ENCODE measurements at regions not wholly inside any gene's neighbourhood (a gene's known extent, or its start where the extent isn't known, plus 50 kb on each side); places are given as distances from the start of the nearest gene placed in this dataset.

- no peak for DNase-seq (ENCODE audit: low read depth in 2 of 2)
These were observed 454.6 kb downstream of the LMO4 start for GRCh38 chr1:87783315-87783714.

GRCh38 chr1:87785386-87785785 is 456.7 kb downstream of the LMO4 start:
- no peak for DNase-seq (ENCODE audit: low read depth in 2 of 2)

- DNase-seq (ENCODE audit: low read depth in 2 of 2): no peak
These were observed 457.5 kb downstream of the LMO4 start for GRCh38 chr1:87786229-87786628.

- no peak for DNase-seq (ENCODE audit: low read depth in 2 of 2)
These were observed 458.3 kb downstream of the LMO4 start for GRCh38 chr1:87786861-87787545.

- DNase-seq (ENCODE audit: low read depth in 2 of 2): no peak
These were observed 458.9 kb downstream of the LMO4 start for GRCh38 chr1:87787551-87787950.

GRCh38 chr1:87790756-87791155 is 462.1 kb downstream of the LMO4 start:
- DNase-seq (ENCODE audit: low read depth in 2 of 2): no peak

GRCh38 chr1:87791931-87792740 is 463.5 kb downstream of the LMO4 start:
- DNase-seq (ENCODE audit: low read depth in 2 of 2): no peak

GRCh38 chr1:87794788-87795614 is 466.3 kb downstream of the LMO4 start:
- no peak for DNase-seq (ENCODE audit: low read depth in 2 of 2)

- no peak for DNase-seq (ENCODE audit: low read depth in 2 of 2)
These were observed 467.1 kb downstream of the LMO4 start for GRCh38 chr1:87795615-87796337.

- DNase-seq (ENCODE audit: low read depth in 2 of 2): no peak
These were observed 467.8 kb downstream of the LMO4 start for GRCh38 chr1:87796471-87796901.

- DNase-seq (ENCODE audit: low read depth in 2 of 2): no peak
These were observed 470.8 kb downstream of the LMO4 start for GRCh38 chr1:87799451-87799850.

- DNase-seq (ENCODE audit: low read depth in 2 of 2): no peak
These were observed 471.3 kb downstream of the LMO4 start for GRCh38 chr1:87800006-87800405.

GRCh38 chr1:87803375-87803774 is 474.7 kb downstream of the LMO4 start:
- DNase-seq (ENCODE audit: low read depth in 2 of 2): no peak

GRCh38 chr1:87804128-87804527 is 475.4 kb downstream of the LMO4 start:
- no peak for DNase-seq (ENCODE audit: low read depth in 2 of 2)

- no peak for DNase-seq (ENCODE audit: low read depth in 2 of 2)
These were observed 477.1 kb downstream of the LMO4 start for GRCh38 chr1:87805666-87806378.

- DNase-seq (ENCODE audit: low read depth in 2 of 2): no peak
These were observed 477.9 kb downstream of the LMO4 start for GRCh38 chr1:87806379-87807094.

GRCh38 chr1:87810166-87810565 is 481.5 kb downstream of the LMO4 start:
- no peak for DNase-seq (ENCODE audit: low read depth in 2 of 2)

- DNase-seq (ENCODE audit: low read depth in 2 of 2): no peak
These were observed 484.3 kb downstream of the LMO4 start for GRCh38 chr1:87812871-87813577.

GRCh38 chr1:87814573-87814972 is 485.9 kb downstream of the LMO4 start:
- DNase-seq (ENCODE audit: low read depth in 2 of 2): no peak

GRCh38 chr1:87816646-87817045 is 488.0 kb downstream of the LMO4 start:
- DNase-seq (ENCODE audit: low read depth in 2 of 2): no peak

Measured in stimulated activated CD8-positive, alpha-beta memory T cell treated with anti-CD3 and anti-CD28 coated beads, Interleukin-2, amount 100 ng/mL, for 1 hour (primary cell).